SKM-1 (cell line): ENCODE measurements at regions not wholly inside any gene's neighbourhood (a gene's known extent, or its start where the extent isn't known, plus 50 kb on each side); places are given as distances from the start of the nearest gene placed in this dataset.
"Not testable (repeated sequence)": the region's sequence is repeated elsewhere in the genome, so short reads cannot be mapped to it uniquely, and the experiment has no call there.

Experiments
- DNase-seq: peaks from one replicate; lab custom pipeline; 2025; ENCODE audit not compliant: unreplicated experiment; lab: John Stamatoyannopoulos, UW

- no peak for DNase-seq
These were observed 124.0 kb upstream of the TOPAZ1 start for GRCh38 chr3:44117736-44118135.

- DNase-seq: no peak
These were observed 120.7 kb upstream of the TOPAZ1 start for GRCh38 chr3:44120721-44121582.

- DNase-seq: no peak
These were observed 116.4 kb upstream of the TOPAZ1 start for GRCh38 chr3:44125246-44125645.

GRCh38 chr3:44125882-44126281 lies 115.8 kb upstream of the TOPAZ1 start:
- no peak for DNase-seq

- no peak for DNase-seq
These were observed 113.5 kb upstream of the TOPAZ1 start for GRCh38 chr3:44128057-44128775.

GRCh38 chr3:44130249-44130648 lies 111.4 kb upstream of the TOPAZ1 start:
- no peak for DNase-seq

GRCh38 chr3:44132061-44132460 lies 109.6 kb upstream of the TOPAZ1 start:
- DNase-seq: no peak

GRCh38 chr3:44132593-44132992 lies 109.1 kb upstream of the TOPAZ1 start:
- no peak for DNase-seq

- DNase-seq: no peak
These were observed 105.3 kb upstream of the TOPAZ1 start for GRCh38 chr3:44136421-44136820.

- no peak for DNase-seq
These were observed 95.6 kb upstream of the TOPAZ1 start for GRCh38 chr3:44146073-44146472.

- no peak for DNase-seq
These were observed 81.9 kb upstream of the TOPAZ1 start for GRCh38 chr3:44159696-44160300.

GRCh38 chr3:44160818-44161217 lies 80.9 kb upstream of the TOPAZ1 start:
- DNase-seq: no peak

- DNase-seq: no peak
These were observed 69.8 kb upstream of the TOPAZ1 start for GRCh38 chr3:44171891-44172290.

- not testable (repeated sequence) for DNase-seq
These were observed 69.0 kb upstream of the TOPAZ1 start for GRCh38 chr3:44172701-44173100.

- DNase-seq: no peak
These were observed 68.4 kb upstream of the TOPAZ1 start for GRCh38 chr3:44173263-44173662.

GRCh38 chr3:44175070-44175469 lies 66.6 kb upstream of the TOPAZ1 start:
- DNase-seq: no peak

GRCh38 chr3:44179246-44179645 lies 62.4 kb upstream of the TOPAZ1 start:
- no peak for DNase-seq

- DNase-seq: no peak
These were observed 57.2 kb upstream of the TOPAZ1 start for GRCh38 chr3:44184319-44184953.

GRCh38 chr3:44185396-44185915 lies 56.2 kb upstream of the TOPAZ1 start:
- no peak for DNase-seq

GRCh38 chr3:44186111-44186672 lies 55.5 kb upstream of the TOPAZ1 start:
- no peak for DNase-seq

- DNase-seq: no peak
These were observed 55.0 kb upstream of the TOPAZ1 start for GRCh38 chr3:44186712-44187111.
